Astrocyte (in vitro differentiated cells and primary cell): ENCODE measurements at regions not wholly inside any gene's neighbourhood (a gene's known extent, or its start where the extent isn't known, plus 50 kb on each side); places are given as distances from the start of the nearest gene placed in this dataset.

Experiments used
- DNase-seq: peaks from one replicate; pipeline ENCODE4 v3.0.0-alpha.2; 2010; ENCODE audit warnings: low read depth
- FAIRE-seq: peaks from 2 replicates; lab custom pipeline; 2011; peaks lifted over from hg19 to GRCh38; lab: Jason Lieb, UNC
- H2AFZ ChIP-seq: 2 replicates; pipeline ENCODE4 v1.6.0; 2012; ENCODE audit warnings: low read depth, low read length, inconsistent platforms
- H3K27ac ChIP-seq: 2 replicates; pipeline ENCODE4 v1.5.1; 2011; ENCODE audit warnings: low read depth, low read length, inconsistent platforms
- H3K27me3 ChIP-seq: 2 replicates; pipeline ENCODE4 v1.6.0; 2011; ENCODE audit warnings: low read length, inconsistent platforms; ENCODE audit not compliant: insufficient read depth
- H3K36me3 ChIP-seq: 2 replicates; pipeline ENCODE4 v1.5.1; 2011; ENCODE audit warnings: low read length, inconsistent platforms; ENCODE audit not compliant: insufficient read depth
- H3K4me1 ChIP-seq: 2 replicates; pipeline ENCODE4 v1.5.1; 2011; ENCODE audit warnings: low read length, inconsistent platforms; ENCODE audit not compliant: insufficient read depth
- H3K4me2 ChIP-seq: 2 replicates; pipeline ENCODE4 v1.6.0; 2012; ENCODE audit warnings: low read length, inconsistent platforms
- H3K4me3 ChIP-seq: 2 replicates; pipeline ENCODE4 v1.5.1; 2011; ENCODE audit warnings: low read depth, mild to moderate bottlenecking, low read length, inconsistent platforms; ENCODE audit not compliant: insufficient read depth
- H3K79me2 ChIP-seq: 2 replicates; pipeline ENCODE4 v1.6.0; 2012; ENCODE audit warnings: mild to moderate bottlenecking, low read length, inconsistent platforms; ENCODE audit not compliant: insufficient read depth
- H3K9ac ChIP-seq: 2 replicates; pipeline ENCODE4 v1.6.0; 2012; ENCODE audit warnings: mild to moderate bottlenecking, low read length, inconsistent platforms
- H3K9me3 ChIP-seq: 2 replicates; pipeline ENCODE4 v1.5.1; 2012; ENCODE audit warnings: low read depth, mild to moderate bottlenecking, low read length, inconsistent platforms; ENCODE audit not compliant: insufficient read depth
- H4K20me1 ChIP-seq: 2 replicates; pipeline ENCODE4 v1.6.0; 2012; ENCODE audit warnings: low read length, inconsistent platforms; ENCODE audit not compliant: insufficient read depth
- H3K27ac Mint-ChIP-seq: one replicate; pipeline ENCODE4 v1.8.0; 2021; ENCODE audit warnings: mild to moderate bottlenecking, mixed read lengths; ENCODE audit not compliant: unreplicated experiment
- H3K27me3 Mint-ChIP-seq: one replicate; pipeline ENCODE4 v1.8.0; 2021; ENCODE audit warnings: low read depth, mixed read lengths; ENCODE audit not compliant: unreplicated experiment
- H3K36me3 Mint-ChIP-seq: one replicate; pipeline ENCODE4 v1.8.0; 2021; ENCODE audit warnings: low read depth, mixed read lengths; ENCODE audit not compliant: unreplicated experiment
- H3K4me1 Mint-ChIP-seq: one replicate; pipeline ENCODE4 v1.8.0; 2021; ENCODE audit warnings: low read depth, mixed read lengths; ENCODE audit not compliant: unreplicated experiment
- H3K4me3 Mint-ChIP-seq: one replicate; pipeline ENCODE4 v1.8.0; 2021; ENCODE audit warnings: mild to moderate bottlenecking, moderate library complexity, mixed read lengths; ENCODE audit not compliant: unreplicated experiment
- H3K9me3 Mint-ChIP-seq: one replicate; pipeline ENCODE4 v1.8.0; 2021; ENCODE audit warnings: mild to moderate bottlenecking, mixed read lengths; ENCODE audit not compliant: unreplicated experiment
- CTCF ChIP-seq: IDR thresholded peaks from 2 replicates; pipeline ENCODE4 v1.5.1; 2011; ENCODE audit warnings: low read depth, mild to moderate bottlenecking, inconsistent platforms, low read length, moderate library complexity; ENCODE audit not compliant: insufficient read depth
- EZH2 ChIP-seq: IDR thresholded peaks from 2 replicates; pipeline ENCODE4 v1.6.1; 2012; ENCODE audit warnings: mild to moderate bottlenecking, low read length, inconsistent platforms; ENCODE audit not compliant: insufficient read depth

GRCh38 chr1:194103101-194103500 lies 916.7 kb upstream of the B3GALT2 start:
- no peak overlapping the region for H3K27ac Mint-ChIP-seq
- H3K36me3 Mint-ChIP-seq = no peaks in the 10 kb centered on the region
- H3K4me2 ChIP-seq = no peak overlapping the region
- H2AFZ ChIP-seq = no peak overlapping the region
- H3K27me3 ChIP-seq = no peaks in the 10 kb centered on the region
- no peak overlapping the region for H3K27ac ChIP-seq
- no peaks in the 10 kb centered on the region for H3K79me2 ChIP-seq
- no peaks in the 10 kb centered on the region for H3K9me3 ChIP-seq
- no peak overlapping the region for H3K4me3 Mint-ChIP-seq
- no peaks in the 10 kb centered on the region for H3K27me3 Mint-ChIP-seq
- H3K9ac ChIP-seq = no peak overlapping the region
- H3K4me3 ChIP-seq = no peak overlapping the region
- no peaks in the 10 kb centered on the region for H3K4me1 Mint-ChIP-seq
- H3K36me3 ChIP-seq = no peaks in the 10 kb centered on the region
- TF ChIP-seq EZH2 = no peak
- no peak for TF ChIP-seq CTCF
- H4K20me1 ChIP-seq = no peaks in the 10 kb centered on the region
- FAIRE-seq = no peak
- DNase-seq = no peak
- no peaks in the 10 kb centered on the region for H3K4me1 ChIP-seq
- no peaks in the 10 kb centered on the region for H3K9me3 Mint-ChIP-seq

- Mint-ChIP-seq H3K27ac (no peak overlapping the region), H3K36me3 (no peaks in the 10 kb centered on the region), H3K9me3 (no peaks in the 10 kb centered on the region), H3K27me3 (no peaks in the 10 kb centered on the region), H3K4me1 (no peaks in the 10 kb centered on the region), H3K4me3 (no peak overlapping the region)
- DNase-seq (no peak), FAIRE-seq (no peak)
- H3K4me2 ChIP-seq = no peak overlapping the region
- TF ChIP-seq EZH2 (no peak), CTCF (no peak)
- no peaks in the 10 kb centered on the region for H4K20me1 ChIP-seq
- H3K36me3 ChIP-seq = no peaks in the 10 kb centered on the region
- no peak overlapping the region for H3K4me3 ChIP-seq
- H3K27me3 ChIP-seq = no peaks in the 10 kb centered on the region
- no peak overlapping the region for H3K9ac ChIP-seq
- no peaks in the 10 kb centered on the region for H3K9me3 ChIP-seq
- no peak overlapping the region for H2AFZ ChIP-seq
- no peaks in the 10 kb centered on the region for H3K79me2 ChIP-seq
- no peaks in the 10 kb centered on the region for H3K4me1 ChIP-seq
- no peak overlapping the region for H3K27ac ChIP-seq
Observed at GRCh38 chr1:194102607-194103006, 916.2 kb upstream of the B3GALT2 start.

GRCh38 chr1:194084755-194085154 lies 898.3 kb upstream of the B3GALT2 start:
- Mint-ChIP-seq H3K36me3 (no peaks in the 10 kb centered on the region), H3K9me3 (no peaks in the 10 kb centered on the region), H3K4me3 (no peak overlapping the region), H3K4me1 (no peaks in the 10 kb centered on the region), H3K27me3 (no peaks in the 10 kb centered on the region), H3K27ac (no peak overlapping the region)
- no peaks in the 10 kb centered on the region for H3K9me3 ChIP-seq
- no peaks in the 10 kb centered on the region for H4K20me1 ChIP-seq
- H2AFZ ChIP-seq = no peak overlapping the region
- H3K4me1 ChIP-seq = no peaks in the 10 kb centered on the region
- H3K27ac ChIP-seq = no peak overlapping the region
- no peak overlapping the region for H3K4me3 ChIP-seq
- no peaks in the 10 kb centered on the region for H3K79me2 ChIP-seq
- no peaks in the 10 kb centered on the region for H3K27me3 ChIP-seq
- no peak overlapping the region for H3K4me2 ChIP-seq
- no peak overlapping the region for H3K9ac ChIP-seq
- DNase-seq (no peak), FAIRE-seq (no peak)
- TF ChIP-seq EZH2 (no peak), CTCF (no peak)
- H3K36me3 ChIP-seq = no peaks in the 10 kb centered on the region
